H54 (cell line): ENCODE measurements at regions not wholly inside any gene's neighbourhood (a gene's known extent, or its start where the extent isn't known, plus 50 kb on each side); places are given as distances from the start of the nearest gene placed in this dataset.
"Not testable (repeated sequence)": the region's sequence is repeated elsewhere in the genome, so short reads cannot be mapped to it uniquely, and the experiment has no call there.

Experiments
- DNase-seq: peaks from one replicate; pipeline ENCODE4 v3.0.0; 2011; ENCODE audit warnings: low spot score, mixed read lengths; ENCODE audit not compliant: insufficient read length
- FAIRE-seq: peaks from 3 replicates; lab custom pipeline; 2011; peaks lifted over from hg19 to GRCh38; lab: Jason Lieb, UNC
- POLR2A ChIP-seq: IDR thresholded peaks from 2 replicates; pipeline ENCODE4 v1.6.1; 2011; ENCODE audit warnings: low read depth, mild to moderate bottlenecking, low read length

DNA sequence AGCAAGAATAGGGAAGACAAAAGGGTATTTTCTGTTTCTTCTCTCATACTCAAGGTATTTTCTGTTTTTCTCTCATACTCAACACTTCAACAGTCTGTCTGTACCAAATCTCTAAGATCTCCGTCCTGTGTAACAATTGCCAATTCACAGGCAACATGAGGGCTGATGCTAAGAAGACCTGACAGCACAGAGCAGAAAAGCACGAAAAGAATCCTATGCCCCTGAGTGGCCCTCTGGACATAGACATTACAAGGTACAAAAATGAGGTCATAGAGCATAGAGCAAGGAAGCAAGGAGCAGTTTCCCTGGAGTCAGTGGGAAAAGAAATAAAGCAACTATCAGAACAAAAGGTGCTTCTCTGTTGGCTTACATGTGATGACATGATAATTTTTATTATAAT, 1612.6 kb upstream of the CELF4 start:
- DNase-seq (no peak), FAIRE-seq (no peak)
- no peak for TF ChIP-seq POLR2A

DNA sequence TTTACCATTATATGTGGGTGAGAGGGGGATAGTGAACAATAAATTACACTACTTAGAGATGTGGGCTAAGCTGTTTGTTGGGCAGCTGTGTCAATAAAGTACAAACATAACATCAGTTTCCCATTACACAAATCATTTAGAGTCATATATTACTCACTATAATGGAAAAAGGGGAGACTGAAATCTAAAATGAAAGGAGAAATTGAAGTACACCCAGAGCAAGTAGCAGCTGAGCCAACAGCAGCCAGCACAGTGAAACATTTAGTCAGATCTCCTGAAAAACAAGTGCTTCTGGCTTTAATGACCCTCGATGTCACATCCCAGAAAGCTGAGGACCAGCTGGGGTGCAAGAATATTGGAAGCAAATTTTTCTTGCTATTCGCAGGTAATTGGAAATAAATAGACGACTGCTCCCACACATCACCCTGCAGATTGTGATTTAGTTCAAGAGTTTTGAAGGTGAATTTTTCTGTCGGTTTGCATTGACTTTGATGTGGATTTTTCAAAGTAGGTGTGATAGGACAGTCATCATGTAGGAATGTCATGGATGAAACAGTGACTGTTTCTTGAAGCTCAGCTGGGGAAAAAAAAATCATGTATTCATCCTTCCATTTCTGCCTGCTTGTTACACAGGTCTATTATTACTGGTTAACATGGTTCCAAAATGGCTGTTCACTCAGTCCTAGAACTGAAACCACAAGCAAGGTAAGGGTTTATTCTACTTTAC, 1607.3 kb upstream of the CELF4 start:
- FAIRE-seq = no peak
- TF ChIP-seq POLR2A = no peak
- no peak for DNase-seq

DNA sequence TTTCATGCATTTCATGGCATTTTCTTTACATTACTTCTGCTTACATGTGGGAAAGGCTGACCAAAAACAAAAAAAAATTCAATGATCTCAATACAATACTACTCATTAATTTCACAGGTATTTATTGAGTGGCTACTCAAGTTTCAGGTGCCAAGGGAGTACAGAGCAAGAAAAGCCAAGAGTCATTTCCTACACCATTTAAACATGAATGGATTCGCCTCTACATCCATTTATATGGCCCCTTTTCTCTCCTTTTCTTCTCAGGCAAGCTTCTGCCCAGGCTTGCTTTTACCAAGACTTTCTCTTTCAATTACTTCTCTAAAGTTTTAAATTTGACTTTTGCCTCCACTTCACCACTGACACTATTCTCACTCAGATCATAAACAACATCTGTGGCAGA, 1603.1 kb upstream of the CELF4 start:
- FAIRE-seq = no peak
- no peak for DNase-seq

GRCh38 chr18:39167990-39168389, 1602.4 kb upstream of the CELF4 start:
- no peak for DNase-seq
- no peak for FAIRE-seq
- no peak for TF ChIP-seq POLR2A

More for the DNA sequence above, 1603.1 kb upstream of the CELF4 start:
- no peak for TF ChIP-seq POLR2A

DNA sequence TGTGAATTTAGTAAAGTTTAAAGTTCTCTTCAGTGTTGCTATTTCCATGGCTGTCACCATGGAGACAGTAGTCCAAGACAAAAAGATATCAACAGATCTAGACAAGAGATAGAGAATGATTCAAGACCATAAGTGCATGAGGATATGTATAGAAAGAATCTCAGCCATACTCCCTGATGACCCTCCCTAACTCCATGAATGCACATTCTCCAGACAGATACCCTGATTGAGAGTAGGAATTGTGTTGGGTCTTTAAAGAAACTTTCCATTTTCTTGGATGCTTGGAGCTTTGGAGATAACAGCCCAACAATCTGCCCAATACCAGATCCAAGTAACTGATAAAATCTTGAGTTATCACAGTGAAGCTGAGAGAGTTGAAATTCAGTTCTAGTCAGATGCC, 1601.2 kb upstream of the CELF4 start:
- FAIRE-seq (no peak), DNase-seq (no peak)
- TF ChIP-seq POLR2A = no peak

GRCh38 chr18:39162013-39162827, 1596.6 kb upstream of the CELF4 start:
- DNase-seq (no peak), FAIRE-seq (no peak)
- no peak for TF ChIP-seq POLR2A

DNA sequence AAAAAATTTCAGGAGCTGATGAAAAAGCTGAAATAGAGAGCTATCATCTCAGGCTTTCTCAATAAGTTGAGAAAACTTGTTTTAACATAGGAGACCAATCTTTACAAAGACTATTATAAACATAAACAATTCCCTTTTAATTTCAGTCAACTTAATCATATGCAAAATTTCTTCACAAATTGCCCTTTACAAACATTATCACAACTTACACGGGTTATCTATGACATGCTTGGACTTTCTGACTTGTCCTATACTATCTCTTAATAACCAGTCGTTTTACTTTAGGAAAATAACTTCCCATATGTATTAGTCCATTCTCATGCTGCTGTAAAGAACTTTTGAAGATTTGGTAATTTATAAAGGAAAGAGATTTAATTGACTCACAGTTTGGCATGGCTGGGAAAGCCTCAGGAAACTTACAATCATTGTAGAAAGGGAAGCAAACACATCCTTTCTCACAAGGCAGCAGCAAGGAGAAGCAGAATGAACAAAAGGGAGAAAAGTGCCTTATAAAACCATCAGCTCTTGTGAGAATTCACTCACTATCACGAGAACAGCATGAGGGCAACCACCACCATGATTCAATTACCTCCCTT, 1583.7 kb upstream of the CELF4 start:
- FAIRE-seq (no peak), DNase-seq (no peak)
- no peak for TF ChIP-seq POLR2A

- DNase-seq (no peak), FAIRE-seq (no peak)
- no peak for TF ChIP-seq POLR2A
Observed at GRCh38 chr18:39134255-39134654, 1568.7 kb upstream of the CELF4 start.

- FAIRE-seq, DNase-seq: not testable (repeated sequence)
Observed at GRCh38 chr18:39127538-39127937, 1561.9 kb upstream of the CELF4 start.

DNA sequence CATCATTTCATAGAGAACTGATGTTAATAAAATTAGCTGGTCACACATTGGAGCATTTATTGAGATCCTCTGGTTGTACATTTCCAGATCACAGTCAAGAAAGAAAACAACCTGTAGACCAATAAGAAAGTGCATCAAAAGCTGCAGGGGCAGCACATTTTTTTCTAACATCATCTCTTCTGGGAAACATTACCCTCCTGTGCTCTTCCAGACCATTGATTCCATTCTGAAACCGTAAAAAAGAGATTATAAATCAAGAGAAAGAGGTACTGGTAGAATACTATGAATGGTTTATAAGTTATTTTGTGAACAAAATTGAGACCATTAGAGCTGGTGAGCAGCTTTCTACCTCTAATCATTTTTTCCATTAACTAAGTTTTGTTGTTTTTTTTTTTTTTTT, 1548.2 kb upstream of the CELF4 start:
- no peak for TF ChIP-seq POLR2A
- FAIRE-seq (no peak), DNase-seq (no peak)

- DNase-seq (no peak), FAIRE-seq (no peak)
- TF ChIP-seq POLR2A = no peak
Observed at GRCh38 chr18:39105104-39105503, 1539.5 kb upstream of the CELF4 start.

- no peak for TF ChIP-seq POLR2A
- DNase-seq (no peak), FAIRE-seq (no peak)
Observed at GRCh38 chr18:39072970-39073369, 1507.4 kb upstream of the CELF4 start.

DNA sequence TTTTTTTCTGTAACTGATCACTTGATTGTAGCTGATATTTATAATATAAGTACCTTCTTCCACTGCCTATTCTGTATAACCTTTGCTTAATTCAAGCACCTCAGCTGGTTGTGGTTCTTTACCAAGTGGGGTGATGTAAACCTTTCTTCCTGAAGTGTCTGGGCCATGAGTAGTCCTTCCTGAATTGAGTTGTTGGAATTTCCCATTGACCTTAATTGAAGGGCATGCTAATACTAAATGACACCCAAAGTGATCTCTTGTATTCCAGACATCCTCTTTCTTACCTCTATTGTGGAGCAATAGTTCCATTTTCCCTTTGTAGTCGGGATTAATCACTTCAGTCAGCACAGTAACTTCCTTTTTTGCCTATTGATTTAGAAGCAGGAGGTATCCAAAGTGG, 1496.8 kb upstream of the CELF4 start:
- no peak for TF ChIP-seq POLR2A
- FAIRE-seq = no peak
- no peak for DNase-seq

GRCh38 chr18:39058386-39059000, 1492.9 kb upstream of the CELF4 start:
- DNase-seq (no peak), FAIRE-seq (no peak)
- TF ChIP-seq POLR2A = no peak
